Trophoblast cell (in vitro differentiated cells and primary cell): ENCODE measurements at regions not wholly inside any gene's neighbourhood (a gene's known extent, or its start where the extent isn't known, plus 50 kb on each side); places are given as distances from the start of the nearest gene placed in this dataset.

Experiments
- DNase-seq, 2 donors: peaks; one replicate each; pipeline ENCODE4 v3.0.0-alpha.2; 2016
- H2AFZ ChIP-seq: 2 replicates; pipeline ENCODE4 v1.6.1; 2013; ENCODE audit warnings: low read length, moderate library complexity, mild to moderate bottlenecking; ENCODE audit not compliant: insufficient read depth, poor library complexity
- H2AK5ac ChIP-seq: 2 replicates; pipeline ENCODE4 v1.6.1; 2013; ENCODE audit warnings: mild to moderate bottlenecking, low read length
- H2BK120ac ChIP-seq: 2 replicates; pipeline ENCODE4 v1.6.1; 2013; ENCODE audit warnings: low read length, mild to moderate bottlenecking, moderate library complexity; ENCODE audit not compliant: insufficient read depth, poor library complexity
- H2BK12ac ChIP-seq: 2 replicates; pipeline ENCODE4 v1.6.1; 2013; ENCODE audit warnings: mild to moderate bottlenecking, low read length, moderate library complexity
- H2BK5ac ChIP-seq: 2 replicates; pipeline ENCODE4 v1.6.1; 2013; ENCODE audit warnings: low read length, low read depth, moderate library complexity, mild to moderate bottlenecking; ENCODE audit not compliant: poor library complexity
- H3K14ac ChIP-seq: 2 replicates; pipeline ENCODE4 v1.6.1; 2013; ENCODE audit warnings: mild to moderate bottlenecking, low read length
- H3K18ac ChIP-seq: 2 replicates; pipeline ENCODE4 v1.6.1; 2013; ENCODE audit warnings: mild to moderate bottlenecking, low read length
- H3K23ac ChIP-seq: 2 replicates; pipeline ENCODE4 v1.6.1; 2013; ENCODE audit warnings: low read length
- H3K27ac ChIP-seq: 2 replicates; pipeline ENCODE4 v1.5.1; 2013; ENCODE audit warnings: low read depth, mild to moderate bottlenecking, inconsistent platforms, low read length, moderate library complexity
- H3K27me3 ChIP-seq: 2 replicates; pipeline ENCODE4 v1.6.1; 2013; ENCODE audit warnings: inconsistent platforms, mild to moderate bottlenecking, low read length, moderate library complexity; ENCODE audit not compliant: insufficient read depth
- H3K36me3 ChIP-seq, 2 experiments: 1 replicate in 1 of 2; 2 replicates in 1 of 2; pipeline ENCODE4 v1.6.1; 2013; ENCODE audit warnings: low read length in 2 of 2, mild to moderate bottlenecking in 2 of 2, moderate library complexity in 1 of 2; ENCODE audit not compliant: insufficient read depth in 2 of 2, control insufficient read depth in 1 of 2
- H3K4ac ChIP-seq: 2 replicates; pipeline ENCODE4 v1.6.1; 2013; ENCODE audit warnings: low read depth, mild to moderate bottlenecking, low read length, moderate library complexity
- H3K4me1 ChIP-seq, 2 experiments: 1 replicate in 1 of 2; 2 replicates in 1 of 2; pipeline ENCODE4 v1.6.1; 2013; ENCODE audit warnings: low read length in 2 of 2, mild to moderate bottlenecking in 2 of 2, moderate library complexity in 1 of 2; ENCODE audit not compliant: insufficient read depth in 2 of 2, control insufficient read depth in 1 of 2
- H3K4me2 ChIP-seq: 2 replicates; pipeline ENCODE4 v1.6.1; 2013; ENCODE audit warnings: inconsistent platforms, mild to moderate bottlenecking, low read length, moderate library complexity
- H3K4me3 ChIP-seq: 2 replicates; pipeline ENCODE4 v1.5.1; 2013; ENCODE audit warnings: mild to moderate bottlenecking, low read depth, low read length, inconsistent platforms
- H3K79me1 ChIP-seq: one replicate; pipeline ENCODE4 v1.6.1; 2013; ENCODE audit warnings: low read length
- H3K79me2 ChIP-seq: 2 replicates; pipeline ENCODE4 v1.6.1; 2013; ENCODE audit warnings: low read length, mild to moderate bottlenecking; ENCODE audit not compliant: control insufficient read depth, insufficient read depth, poor library complexity
- H3K9ac ChIP-seq: 2 replicates; pipeline ENCODE4 v1.6.1; 2013; ENCODE audit warnings: mild to moderate bottlenecking, low read length
- H3K9me3 ChIP-seq: 2 replicates; pipeline ENCODE4 v1.6.1; 2013; ENCODE audit warnings: low read depth, mild to moderate bottlenecking, control low read depth, inconsistent platforms, low read length; ENCODE audit not compliant: insufficient read depth
- H4K12ac ChIP-seq: 2 replicates; pipeline ENCODE4 v1.6.1; 2013; ENCODE audit warnings: low read depth, mild to moderate bottlenecking, low read length, moderate library complexity
- H4K8ac ChIP-seq: 2 replicates; pipeline ENCODE4 v1.6.1; 2013; ENCODE audit warnings: low read depth, mild to moderate bottlenecking, low read length, moderate library complexity
- H4K91ac ChIP-seq: one replicate; pipeline ENCODE4 v1.6.1; 2013; ENCODE audit warnings: low read depth, mild to moderate bottlenecking, low read length, moderate library complexity
- WGBS: extraction: QIAGEN DNeasy Blood & Tissue Kit; methylation state at CpG from one replicate; pipeline ENCODE4 v1.1.7; 2013; ENCODE audit warnings: missing lambda C conversion rate; ENCODE audit not compliant: insufficient read length, insufficient coverage; ENCODE audit errors: extremely low coverage; 5-methylcytosine and 5-hydroxymethylcytosine counted together

DNA sequence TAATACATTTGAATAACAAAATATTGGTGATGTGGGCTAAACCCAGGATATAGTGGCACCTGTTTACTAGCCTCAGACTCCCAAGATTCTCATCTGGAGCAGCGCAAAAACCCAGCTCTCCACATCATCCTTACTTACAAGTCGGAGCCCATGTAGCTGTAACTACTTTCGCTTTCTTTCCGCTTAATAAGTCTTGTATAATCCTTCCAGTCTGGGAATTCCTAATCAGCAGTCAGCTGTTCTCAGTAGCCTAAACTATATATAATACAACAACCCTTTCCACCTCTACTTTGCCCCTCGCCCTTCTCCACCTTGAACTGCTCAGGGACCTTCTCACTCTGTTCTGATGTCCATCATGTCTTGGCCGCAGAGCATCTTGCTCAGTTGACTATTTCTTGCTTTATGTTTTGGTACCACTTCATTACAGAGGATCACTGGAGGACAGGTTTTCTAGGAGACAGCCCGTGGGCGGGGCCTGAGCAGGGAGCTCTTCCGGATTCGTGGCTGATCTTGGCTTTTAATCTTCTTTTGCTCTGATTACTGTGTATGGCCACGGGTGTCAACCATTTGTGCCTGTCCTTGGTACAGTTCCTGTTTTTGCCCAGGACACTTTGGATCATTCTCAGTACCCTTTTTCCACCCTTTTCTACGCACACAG lies 119.9 kb upstream of the SERTAD2 start:
- Histone ChIP-seq H3K9me3 (no peaks in the 10 kb centered on the region), H3K27ac (no peak overlapping the region), H2BK12ac (no peak overlapping the region), H3K79me2 (no peaks in the 10 kb centered on the region), H2AK5ac (no peak overlapping the region), H3K4ac (no peak overlapping the region), H3K14ac (no peak overlapping the region), H3K18ac (no peak overlapping the region), H3K23ac (no peak overlapping the region), H3K4me3 (no peak overlapping the region), H3K9ac (no peak overlapping the region), H3K4me2 (no peak overlapping the region), H3K36me3 (no peaks in the 10 kb centered on the region), H4K12ac (no peak overlapping the region), H3K4me1 (peaks cover 4 to 5% of the 10 kb centered on the region in 2 experiments), H2BK5ac (no peak overlapping the region), H3K79me1 (peaks cover 2% of the 10 kb centered on the region), H4K8ac (no peak overlapping the region), H3K27me3 (no peaks in the 10 kb centered on the region), H4K91ac (no peak overlapping the region), H2AFZ (no peak overlapping the region), H2BK120ac (no peak overlapping the region)
- DNase-seq: peak in 1 of 2 donors; percentile 54
- WGBS: no CpG with 5 or more reads among the region's 12 CpGs

DNA sequence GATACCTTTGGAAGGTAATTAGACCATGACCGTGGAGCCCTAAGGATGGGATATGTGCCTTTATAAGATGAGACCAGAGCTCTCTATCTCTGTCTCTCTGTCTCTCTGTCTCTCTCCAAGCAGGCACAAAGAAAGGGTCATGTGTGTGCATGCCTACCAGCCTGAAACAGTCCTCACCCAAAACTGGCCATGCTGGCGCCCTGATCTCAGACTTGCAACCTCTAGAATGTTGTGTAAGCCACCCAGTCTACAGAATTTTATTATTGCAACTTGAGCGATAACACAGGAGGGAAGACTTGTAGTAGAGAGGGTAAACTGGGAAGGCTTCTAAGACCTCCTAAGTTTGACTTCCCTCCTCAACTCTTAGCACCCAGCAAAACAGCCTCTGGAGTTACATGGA lies 124.1 kb upstream of the SERTAD2 start:
- Histone ChIP-seq H2BK5ac (no peak overlapping the region), H3K4me1 (no peaks in the 10 kb centered on the region), H3K4ac (no peak overlapping the region), H3K14ac (no peak overlapping the region), H2BK120ac (no peak overlapping the region), H3K18ac (no peak overlapping the region), H4K12ac (no peak overlapping the region), H2BK12ac (no peak overlapping the region), H3K9me3 (no peaks in the 10 kb centered on the region), H4K8ac (no peak overlapping the region), H3K9ac (no peak overlapping the region), H3K27ac (no peak overlapping the region), H3K4me2 (no peak overlapping the region), H2AFZ (no peak overlapping the region), H3K79me1 (no peaks in the 10 kb centered on the region), H3K27me3 (no peaks in the 10 kb centered on the region), H2AK5ac (no peak overlapping the region), H4K91ac (no peak overlapping the region), H3K36me3 (no peaks in the 10 kb centered on the region), H3K23ac (no peak overlapping the region), H3K79me2 (no peaks in the 10 kb centered on the region), H3K4me3 (no peak overlapping the region)
- WGBS: no CpG with 5 or more reads among the region's 3 CpGs
- DNase-seq: peak; percentile 92 to 99

DNA sequence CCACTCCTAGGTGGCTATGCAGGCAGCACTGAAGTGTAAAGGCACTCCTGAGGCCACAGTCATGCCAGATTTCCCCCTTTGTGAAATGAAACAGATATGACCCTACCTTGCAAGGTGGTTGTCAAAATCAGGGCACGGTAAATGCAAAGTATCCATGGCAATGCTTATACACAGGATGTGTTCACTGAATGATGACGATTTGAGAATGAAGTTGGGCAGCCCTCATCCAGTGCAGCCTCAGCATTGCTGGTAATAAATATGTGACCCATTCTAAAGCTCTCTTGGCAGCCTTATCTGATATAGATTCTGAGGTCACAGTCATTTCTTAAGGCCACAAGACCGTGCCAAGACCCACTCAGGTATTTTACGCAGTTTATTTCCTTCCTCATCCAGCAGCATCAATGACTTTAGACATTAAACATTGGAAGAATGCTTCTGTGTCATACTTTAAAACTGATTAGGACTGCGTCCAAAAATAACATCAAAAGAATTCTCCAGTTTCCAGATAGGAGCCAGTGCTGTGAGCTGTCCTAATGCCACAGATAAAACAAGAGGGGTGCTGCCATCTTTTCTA lies 125.5 kb upstream of the SERTAD2 start:
- Histone ChIP-seq H3K27me3 (no peaks in the 10 kb centered on the region), H2AK5ac (no peak overlapping the region), H4K8ac (no peak overlapping the region), H3K79me1 (peaks cover 5% of the 10 kb centered on the region), H2BK5ac (no peak overlapping the region), H3K4me2 (no peak overlapping the region), H3K79me2 (peaks cover 2% of the 10 kb centered on the region), H2AFZ (no peak overlapping the region), H3K9me3 (no peaks in the 10 kb centered on the region), H3K23ac (no peak overlapping the region), H3K18ac (no peak overlapping the region), H3K4me3 (no peak overlapping the region), H2BK120ac (no peak overlapping the region), H3K4ac (no peak overlapping the region), H3K27ac (no peak overlapping the region), H2BK12ac (no peak overlapping the region), H4K12ac (no peak overlapping the region), H3K9ac (no peak overlapping the region), H3K14ac (no peak overlapping the region), H4K91ac (no peak overlapping the region), H3K36me3 (no peaks in the 10 kb centered on the region), H3K4me1 (peaks cover 6 to 7% of the 10 kb centered on the region in 2 experiments)
- peak; percentile 90 to 98 for DNase-seq
- WGBS: no CpG with 5 or more reads among the region's 5 CpGs

DNA sequence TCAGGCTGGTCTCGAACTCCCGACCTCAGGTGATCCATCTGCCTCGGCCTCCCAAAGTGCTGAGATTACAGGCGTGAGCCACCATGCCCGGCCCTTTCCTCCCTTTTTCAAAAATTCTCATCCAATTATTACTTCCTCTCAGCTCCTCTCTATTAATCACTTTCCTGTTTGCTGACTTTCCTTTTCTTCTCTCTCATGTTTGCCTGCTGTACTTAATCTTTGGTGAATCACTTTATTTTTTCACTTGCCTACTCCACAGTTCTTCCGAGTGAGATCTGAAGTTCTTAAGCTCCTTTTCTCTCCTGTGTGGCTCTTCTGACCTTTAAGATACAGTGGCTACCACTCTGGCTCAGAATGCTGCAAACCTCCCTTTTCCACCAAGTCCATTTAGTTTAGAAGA lies 126.3 kb upstream of the SERTAD2 start:
- Histone ChIP-seq H4K12ac (no peak overlapping the region), H3K23ac (no peak overlapping the region), H3K4me3 (no peak overlapping the region), H3K9ac (no peak overlapping the region), H2BK120ac (no peak overlapping the region), H3K4me1 (peaks cover 13 to 15% of the 10 kb centered on the region in 2 experiments), H4K91ac (no peak overlapping the region), H3K79me2 (peaks cover 6% of the 10 kb centered on the region), H3K4me2 (no peak overlapping the region), H2BK5ac (no peak overlapping the region), H2BK12ac (no peak overlapping the region), H2AFZ (no peak overlapping the region), H3K27me3 (no peaks in the 10 kb centered on the region), H3K4ac (no peak overlapping the region), H2AK5ac (no peak overlapping the region), H3K9me3 (no peaks in the 10 kb centered on the region), H4K8ac (no peak overlapping the region), H3K36me3 (no peaks in the 10 kb centered on the region), H3K79me1 (peaks cover 10% of the 10 kb centered on the region), H3K14ac (no peak overlapping the region), H3K27ac (no peak overlapping the region), H3K18ac (no peak overlapping the region)
- DNase-seq: no peak
- no CpG with 5 or more reads among the region's 6 CpGs for WGBS
